ENCODE measurements at regions not wholly inside any gene's neighbourhood (a gene's known extent, or its start where the extent isn't known, plus 50 kb on each side); places are given as distances from the start of the nearest gene placed in this dataset.
"Not testable (repeated sequence)": the region's sequence is repeated elsewhere in the genome, so short reads cannot be mapped to it uniquely, and the experiment has no call there.

DNA sequence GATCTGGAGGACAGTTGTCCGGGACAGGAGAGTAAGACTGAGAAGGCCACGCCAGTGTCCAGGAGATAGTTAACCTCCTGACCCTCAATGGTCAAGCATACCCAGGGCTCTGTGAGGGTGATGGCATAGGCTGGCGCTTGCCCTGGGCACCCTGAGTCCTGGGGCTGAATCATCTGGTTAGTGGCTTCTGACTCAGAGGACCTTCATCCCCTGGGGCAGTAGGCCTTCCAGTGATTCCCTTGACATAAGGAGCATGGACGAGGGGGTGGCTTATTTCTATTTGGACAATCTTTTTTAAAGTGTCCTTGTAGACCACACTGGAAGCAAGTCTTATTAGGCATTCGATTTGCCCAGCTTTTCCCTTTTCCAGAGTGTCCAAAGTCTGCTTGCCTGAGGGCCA is 108.4 kb upstream of the SHISA3 start:
- DNase-seq: not testable (repeated sequence)

DNA sequence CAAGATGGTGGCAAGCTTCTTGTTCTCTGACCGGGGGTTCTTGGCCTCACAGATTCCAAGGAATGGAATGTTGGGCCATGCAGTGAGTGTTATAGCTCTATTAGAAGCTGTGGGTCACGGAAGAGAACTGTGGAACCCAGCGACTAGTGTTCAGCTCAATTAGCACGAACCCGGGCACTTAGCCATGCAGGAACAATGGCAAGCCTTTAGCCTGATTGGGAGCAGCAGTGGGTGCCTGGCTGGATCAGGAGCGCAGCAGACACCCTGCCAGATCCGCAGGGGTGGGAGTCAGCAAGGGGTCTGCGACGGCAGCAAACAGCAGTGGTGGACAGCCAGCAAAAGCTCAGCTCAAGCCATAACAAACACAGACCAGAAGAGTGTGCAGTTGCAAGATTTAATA is 105.1 kb upstream of the SHISA3 start:
- DNase-seq: not testable (repeated sequence)

DNA sequence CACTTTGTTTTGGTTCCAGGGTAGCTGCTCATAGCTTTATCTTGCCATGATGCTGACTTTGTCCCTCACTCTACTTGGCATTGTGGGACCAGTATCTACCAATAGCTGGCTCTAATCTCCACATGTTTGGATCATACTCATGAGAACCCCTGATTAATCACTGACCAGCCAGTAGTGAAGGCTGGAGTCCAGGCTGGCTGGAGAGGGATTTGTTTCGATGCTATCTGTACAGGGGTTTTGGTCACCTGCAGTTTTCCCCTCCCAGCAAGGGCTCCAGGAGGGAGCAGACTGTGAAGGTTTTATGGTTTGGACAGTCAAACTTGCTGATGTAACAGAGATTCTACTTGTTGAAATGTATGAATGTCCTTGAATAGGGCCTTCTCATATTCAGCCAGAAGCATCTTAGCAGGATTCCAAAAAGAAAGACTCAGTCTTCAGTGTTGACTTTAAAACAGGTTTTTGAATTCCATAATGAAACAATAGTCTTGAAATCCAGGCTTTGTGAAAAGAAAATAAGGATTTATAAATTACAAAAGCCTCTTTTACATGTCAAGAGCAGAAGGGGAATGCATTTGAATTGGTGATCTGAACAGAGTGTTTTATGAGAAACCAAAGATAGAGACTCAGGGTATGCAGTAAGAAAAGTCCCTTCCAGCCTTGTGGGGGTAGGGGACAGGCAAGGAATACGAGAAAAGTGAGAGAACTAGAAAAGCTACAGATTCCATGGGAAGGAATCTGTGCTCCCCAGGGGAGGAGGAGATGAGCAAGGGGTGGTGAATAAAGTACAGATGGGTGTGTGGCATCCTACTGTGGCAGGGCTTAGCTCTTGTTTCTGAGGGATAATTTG is 103.1 kb upstream of the SHISA3 start:
- no peak for DNase-seq

DNA sequence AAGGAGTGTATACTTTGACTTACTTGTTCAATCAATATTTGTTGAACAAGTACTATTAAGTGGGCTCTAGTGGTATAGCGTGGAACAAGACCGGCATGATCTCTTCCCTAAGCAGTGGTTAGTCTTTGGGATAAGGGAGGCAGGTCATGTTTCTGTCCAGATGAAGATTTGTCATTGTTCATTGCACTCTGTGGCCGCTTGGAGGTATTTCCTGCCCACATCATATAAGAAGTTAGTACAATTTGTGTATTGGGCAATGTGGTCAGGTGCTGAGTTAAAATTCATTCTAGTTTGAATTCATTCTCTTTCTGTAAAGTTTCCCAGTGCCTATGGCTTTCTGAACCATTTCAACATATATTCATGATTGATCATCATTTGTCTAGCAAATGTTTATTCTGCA is 101.1 kb upstream of the SHISA3 start:
- no peak for DNase-seq

DNA sequence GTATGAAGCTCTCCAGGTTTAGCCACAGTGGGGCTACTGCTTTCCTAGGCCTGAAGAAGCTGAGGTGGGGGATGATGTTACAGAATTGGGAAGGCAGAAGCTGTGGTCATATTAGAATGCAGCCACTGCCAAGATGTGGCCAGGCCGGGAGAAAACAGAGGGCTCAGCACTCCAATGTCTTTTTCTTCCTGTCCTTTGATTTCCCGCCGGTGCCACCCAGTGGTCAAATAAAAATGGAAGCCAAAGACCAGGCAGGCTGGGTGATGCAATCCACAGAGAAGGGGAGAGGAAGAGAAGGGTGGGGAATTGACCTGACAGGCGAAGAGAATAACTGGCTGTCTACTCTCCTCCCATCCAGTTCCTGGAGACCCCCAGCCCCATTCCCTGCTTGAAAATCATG is 94.9 kb upstream of the SHISA3 start:
- DNase-seq: peak; percentile 4

DNA sequence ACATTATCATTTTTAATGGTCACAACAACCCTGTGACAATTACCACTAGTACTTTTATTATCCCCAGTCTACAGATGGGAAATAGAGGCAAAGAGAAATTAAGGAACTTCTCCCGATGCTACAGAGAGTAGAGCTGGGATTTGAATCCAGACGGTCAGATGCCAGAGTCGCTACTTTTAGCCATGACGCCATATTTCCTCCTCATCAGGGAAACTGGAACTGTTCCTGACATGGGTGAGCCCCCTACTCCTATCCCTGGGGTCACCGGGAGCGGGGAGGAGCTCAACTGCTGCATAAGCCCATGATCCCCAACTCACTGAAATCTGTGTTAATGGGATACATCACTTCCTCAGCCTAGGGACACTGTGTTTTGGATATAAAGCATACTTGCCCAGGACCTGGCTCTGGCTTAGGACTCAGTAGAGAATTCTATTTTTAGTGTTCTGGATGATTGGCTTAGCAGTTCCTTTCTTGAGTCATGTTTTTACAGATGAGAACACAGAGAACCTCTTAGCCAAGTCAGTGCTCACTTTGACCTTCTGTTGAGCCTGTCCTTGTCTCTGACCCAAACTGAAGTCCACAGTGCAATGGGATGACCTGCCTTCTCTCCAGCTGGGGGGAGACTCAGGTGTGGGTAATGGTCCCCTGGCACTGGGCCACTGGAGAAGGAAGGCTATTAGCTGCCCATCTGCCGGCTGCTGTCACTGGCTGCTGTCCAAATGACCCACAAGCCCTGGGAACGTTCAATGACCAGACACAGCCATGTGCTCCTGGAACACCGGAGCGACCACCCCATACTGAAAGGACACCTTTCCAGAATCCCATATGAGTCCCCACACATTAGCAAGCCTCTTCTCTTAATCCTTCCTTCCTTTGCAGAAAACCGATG is 90.8 kb upstream of the SHISA3 start:
- DNase-seq: no peak

DNA sequence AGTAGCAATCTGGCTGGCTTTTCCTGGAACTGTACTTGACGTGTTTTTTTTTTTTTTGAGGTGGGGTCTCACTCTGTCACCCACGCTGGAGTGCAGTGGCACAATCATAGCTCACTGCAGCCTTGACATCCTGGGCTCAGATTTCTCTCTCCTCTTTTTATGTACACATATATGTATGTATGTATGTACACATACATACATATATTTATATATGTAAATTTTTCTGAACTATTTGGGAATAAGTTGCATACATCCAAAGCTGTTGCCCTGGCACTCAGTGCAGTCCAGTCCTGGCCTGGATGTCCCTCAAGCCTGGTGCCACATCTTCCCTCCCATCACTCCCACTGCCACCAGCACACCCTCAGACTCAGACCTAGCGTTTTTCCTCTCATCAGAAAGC is 89.0 kb upstream of the SHISA3 start:
- no peak for DNase-seq

DNA sequence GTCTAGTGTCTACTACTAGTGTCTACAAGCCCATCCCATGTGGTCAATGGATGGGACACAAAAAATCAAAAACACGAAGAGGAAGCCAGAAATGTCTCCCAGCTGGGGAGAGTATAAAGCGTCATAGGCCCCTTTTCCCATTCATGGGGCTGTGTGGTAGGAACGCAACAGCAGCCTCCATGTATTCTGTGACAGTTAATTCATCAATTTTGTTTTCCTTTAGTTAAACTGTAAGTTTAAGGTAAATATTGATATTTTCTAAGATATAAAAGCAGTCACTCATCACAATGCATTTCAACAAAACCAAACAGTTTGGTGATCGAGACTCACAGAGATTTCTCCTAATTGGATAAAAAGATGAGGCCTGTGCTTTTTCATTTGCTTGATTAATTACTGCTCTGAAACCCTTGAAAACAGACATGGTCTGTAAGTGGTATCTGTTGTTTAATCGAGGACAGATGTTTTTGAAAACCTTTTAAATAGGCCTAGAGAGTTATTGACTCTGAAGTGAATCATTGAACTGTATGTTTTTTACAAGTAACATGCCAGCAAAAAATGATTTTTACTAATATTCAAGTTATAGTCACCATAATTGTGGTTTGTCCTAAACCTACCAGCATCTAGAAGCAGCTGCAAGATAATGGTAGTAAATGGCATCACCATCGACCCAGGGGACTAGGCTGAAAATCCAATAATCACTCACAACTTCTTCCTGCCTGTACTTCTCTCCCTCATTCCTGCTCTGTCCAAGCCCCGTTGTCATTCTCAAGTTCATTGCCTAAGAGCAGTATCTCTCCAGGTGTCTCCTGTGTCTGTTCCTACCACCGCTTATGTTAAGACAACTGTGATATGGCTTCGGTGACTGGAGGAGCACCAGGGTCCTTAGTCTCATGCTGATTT is 87.7 kb upstream of the SHISA3 start:
- no peak for DNase-seq

DNA sequence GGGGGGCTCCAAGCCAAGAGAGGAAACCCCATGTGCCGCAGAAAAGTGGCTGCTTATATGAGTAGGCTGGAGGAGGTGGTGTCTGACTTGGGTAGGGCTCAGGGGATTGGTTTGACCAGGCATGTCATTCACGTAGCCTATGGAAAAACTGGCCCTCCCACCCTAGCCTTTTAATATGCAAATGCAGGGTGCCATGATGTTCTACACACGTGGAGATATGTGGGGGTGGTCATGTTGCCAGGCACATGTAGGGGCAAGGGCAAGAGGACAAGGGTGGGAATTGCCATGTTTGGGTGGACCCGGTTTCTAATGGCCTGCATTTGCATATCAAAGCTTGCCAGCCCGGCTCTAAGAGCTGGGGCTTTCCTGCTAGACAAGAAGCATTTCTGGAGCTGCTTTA is 86.9 kb upstream of the SHISA3 start:
- DNase-seq: no peak

DNA sequence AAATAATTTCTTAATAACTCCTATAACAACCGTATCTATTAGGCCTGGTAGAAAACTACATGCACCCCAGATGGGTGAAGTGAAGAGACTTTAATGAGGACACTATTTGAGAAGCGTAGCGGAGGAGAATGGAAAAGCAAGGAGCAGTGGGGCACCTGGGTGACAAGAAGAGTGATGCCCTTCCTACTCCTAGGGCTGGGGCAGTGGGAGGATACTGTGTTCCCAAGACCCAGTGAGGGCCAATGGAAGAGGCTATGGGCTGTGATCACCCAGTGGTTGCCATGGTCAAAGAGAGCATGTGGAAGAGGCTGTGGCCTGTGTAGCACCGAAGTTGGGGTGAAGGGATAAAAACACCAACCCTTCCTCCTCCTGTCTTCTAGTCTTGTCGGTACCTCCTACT is 86.5 kb upstream of the SHISA3 start:
- DNase-seq: no peak

DNA sequence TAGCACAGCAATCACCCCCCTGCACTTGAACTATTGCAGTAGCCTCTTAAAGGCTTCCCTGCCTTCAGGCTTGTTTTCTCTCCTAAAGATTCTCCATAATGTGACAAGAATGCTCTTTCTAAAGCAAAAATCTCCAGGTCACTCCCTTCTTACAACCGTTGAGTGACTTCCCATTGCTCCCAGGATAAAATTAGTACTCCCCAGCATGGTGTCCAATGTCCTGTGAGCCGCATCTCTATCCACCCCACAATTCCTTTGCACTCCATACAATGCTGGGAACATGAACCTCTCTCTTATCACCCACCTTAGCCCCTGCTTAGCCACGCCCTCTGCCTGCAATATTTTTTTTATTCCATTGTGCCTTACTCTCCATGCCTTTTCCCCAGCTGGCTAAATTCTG is 85.7 kb upstream of the SHISA3 start:
- DNase-seq: no peak

DNA sequence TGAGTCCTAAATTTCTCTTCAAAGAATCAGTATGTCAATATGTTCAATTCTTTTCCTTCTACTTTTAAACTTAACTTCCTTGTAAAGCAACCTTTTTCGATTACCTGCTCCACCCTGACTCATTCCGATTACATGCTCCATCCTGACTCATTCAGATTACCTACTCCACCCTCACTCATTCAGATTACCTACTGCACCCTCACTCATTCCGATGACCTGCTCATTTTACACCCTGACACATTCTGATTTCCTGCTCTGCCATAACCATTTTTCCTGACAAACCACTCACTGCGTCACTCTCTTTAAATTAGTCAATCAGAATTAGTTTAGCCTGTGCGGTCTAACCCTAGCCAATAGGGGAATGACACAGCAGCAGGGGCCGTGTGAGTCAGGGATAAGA is 83.9 kb upstream of the SHISA3 start:
- not testable (repeated sequence) for DNase-seq

DNA sequence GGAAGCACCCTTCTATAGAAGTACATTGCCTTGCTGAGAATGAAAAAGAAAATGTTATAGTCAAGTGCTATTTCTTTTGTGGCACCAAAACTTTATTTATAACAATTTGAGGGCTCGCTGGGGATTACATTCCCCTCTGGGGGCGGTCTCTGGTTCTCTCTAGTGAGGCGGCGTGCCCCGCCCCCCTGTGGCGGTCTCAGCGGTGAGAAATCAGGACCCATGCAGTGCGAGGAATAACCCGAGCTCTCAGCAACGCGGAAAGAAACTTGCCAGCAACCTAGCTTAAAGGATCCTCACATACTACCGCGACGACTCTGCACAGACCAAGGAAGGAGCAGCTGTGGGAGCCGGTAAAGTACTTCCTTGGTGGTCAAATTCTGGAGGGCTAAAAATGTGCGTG is 83.4 kb upstream of the SHISA3 start:
- DNase-seq: no peak

DNA sequence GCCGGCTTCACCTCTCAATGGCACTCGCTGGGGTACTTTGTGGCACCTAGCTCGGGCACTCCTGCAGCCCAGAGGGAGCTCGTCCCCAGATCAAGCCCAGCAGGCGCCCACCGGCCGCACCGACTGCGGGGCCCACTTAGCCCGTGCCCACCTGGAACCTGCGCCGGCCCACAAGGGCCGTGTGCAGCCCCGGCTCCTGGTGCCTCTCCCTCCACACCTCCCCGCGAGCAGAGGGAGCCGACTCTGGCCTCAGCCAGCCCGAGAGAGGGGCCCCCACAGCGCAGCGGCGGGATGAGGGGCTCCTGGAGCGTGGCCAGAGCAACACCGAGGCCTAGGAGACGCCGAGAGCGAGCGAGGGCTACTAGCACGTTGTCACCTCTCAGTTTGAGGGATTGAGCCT is 82.1 kb upstream of the SHISA3 start:
- DNase-seq: no peak

DNA sequence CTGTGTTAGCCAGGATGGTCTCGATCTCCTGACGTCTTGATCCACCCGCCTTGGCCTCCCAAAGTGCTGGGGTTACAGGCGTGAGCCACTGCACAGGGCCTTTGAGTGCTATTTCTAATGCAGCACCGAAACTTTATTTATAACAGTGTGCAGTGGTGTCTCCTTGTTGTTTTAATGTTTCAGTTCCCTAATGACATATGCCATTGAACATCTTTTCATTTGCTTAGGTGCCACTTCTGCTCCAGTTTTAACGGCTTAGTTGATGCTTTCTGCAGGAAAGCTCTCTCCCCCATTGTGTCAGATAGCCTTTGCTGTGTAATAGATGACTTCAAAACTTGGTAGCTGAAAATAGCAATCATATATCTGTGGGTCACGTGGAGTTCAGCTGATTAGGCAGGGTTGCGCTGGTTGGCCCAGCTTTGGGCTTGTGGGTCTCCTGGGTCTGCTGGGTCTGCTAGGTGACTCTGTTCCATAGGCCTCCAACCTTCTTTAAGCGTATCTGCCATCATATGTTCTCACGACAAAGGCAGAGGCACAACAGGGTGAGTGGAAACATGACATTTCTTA is 76.4 kb upstream of the SHISA3 start:
- DNase-seq: no peak

DNA sequence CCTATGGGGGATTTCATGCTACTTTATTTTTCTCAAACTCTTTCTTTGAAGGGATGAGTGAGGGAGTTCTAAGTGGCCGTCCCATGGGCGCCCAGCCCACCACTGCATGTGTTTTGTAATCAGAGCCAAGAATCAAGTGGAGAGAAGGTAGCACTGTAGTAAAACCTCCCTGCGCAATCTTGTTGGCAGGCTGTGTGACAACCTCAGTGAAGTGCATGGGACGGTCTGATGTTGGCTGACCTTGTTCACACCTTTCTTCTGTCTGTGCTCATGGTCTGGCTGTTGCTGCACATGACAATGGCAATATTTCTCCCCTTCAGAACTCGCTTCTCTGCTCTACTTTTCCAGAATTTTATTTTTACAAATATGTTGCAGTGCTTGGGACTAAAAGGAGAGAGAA is 71.2 kb upstream of the SHISA3 start:
- DNase-seq: no peak

DNA sequence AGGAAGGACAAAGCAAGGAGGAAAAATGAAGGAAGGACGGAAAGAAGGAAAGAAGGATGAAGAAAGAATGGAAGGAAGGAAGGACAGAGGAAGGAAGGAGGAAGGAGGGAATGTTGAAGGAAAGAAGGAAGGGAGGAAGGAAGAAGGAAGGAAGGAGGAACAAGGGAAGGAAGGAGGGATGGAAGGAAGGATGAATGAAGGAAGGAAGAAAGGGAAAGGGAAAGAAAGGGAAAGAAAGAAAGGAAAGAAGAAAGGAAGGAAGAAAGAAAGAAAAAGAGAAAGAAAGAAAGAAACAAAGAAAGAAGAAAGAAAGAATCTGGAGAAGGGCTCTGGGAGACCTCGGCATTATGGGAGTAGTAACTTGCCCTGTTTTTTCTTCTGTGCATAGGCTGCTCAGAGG is 70.8 kb upstream of the SHISA3 start:
- no peak for DNase-seq

DNA sequence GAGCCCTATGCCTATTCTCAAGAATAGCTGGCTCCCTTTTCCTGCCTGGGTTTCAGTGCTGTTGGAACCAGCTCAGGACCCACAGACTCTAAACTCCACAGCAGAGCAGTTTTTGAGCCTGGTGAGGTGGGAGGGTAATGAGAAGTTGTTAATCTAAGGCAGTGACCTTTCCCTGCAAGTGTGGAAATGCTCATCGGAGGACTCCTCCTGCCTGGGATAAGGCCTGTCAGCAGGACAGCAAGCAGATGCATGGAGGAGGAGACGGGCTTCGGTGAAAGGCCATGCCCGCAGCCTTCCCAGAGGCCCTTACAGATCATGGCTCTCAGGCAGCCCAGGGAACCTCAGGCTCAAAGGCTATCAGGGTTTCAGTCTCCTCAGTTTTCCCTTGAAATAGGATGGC is 70.0 kb upstream of the SHISA3 start:
- no peak for DNase-seq

DNA sequence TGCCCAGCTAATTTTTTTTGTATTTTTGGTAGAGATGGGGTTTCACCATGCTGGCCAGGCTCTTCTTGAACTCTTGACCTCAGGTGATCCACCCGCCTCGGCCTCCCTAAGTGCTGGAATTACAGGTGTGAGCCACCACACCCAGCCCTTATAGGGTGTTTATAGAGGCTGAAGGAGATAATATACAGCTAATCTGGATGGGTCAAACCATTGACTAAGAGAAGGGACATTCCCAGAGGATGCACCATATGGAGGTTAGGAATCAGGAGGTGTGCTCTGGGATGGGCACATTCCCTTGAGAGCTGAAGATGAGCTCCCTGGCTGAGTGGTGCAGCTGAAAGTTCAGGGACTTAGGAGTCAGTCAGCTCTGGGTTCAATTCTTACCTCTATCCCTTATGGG is 68.3 kb upstream of the SHISA3 start:
- no peak for DNase-seq

DNA sequence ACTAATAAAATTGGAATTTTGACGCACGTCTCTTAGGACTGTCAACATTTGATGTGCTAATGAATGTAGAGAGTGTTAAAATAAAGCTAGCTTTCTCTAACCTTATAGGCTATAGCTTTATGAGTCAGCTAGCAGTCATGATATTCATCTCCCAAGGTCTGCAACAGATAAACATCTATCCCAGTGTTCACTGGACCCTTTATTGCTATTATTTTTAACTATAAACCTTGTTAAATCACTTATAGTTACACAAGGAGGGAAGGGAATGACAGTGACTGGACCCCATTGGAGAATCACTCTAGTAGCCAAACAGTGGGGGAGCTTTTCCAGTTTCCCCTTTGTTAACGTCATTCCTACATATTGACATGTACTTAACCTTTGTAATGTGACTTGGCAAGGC is 67.9 kb upstream of the SHISA3 start:
- DNase-seq: no peak

DNA sequence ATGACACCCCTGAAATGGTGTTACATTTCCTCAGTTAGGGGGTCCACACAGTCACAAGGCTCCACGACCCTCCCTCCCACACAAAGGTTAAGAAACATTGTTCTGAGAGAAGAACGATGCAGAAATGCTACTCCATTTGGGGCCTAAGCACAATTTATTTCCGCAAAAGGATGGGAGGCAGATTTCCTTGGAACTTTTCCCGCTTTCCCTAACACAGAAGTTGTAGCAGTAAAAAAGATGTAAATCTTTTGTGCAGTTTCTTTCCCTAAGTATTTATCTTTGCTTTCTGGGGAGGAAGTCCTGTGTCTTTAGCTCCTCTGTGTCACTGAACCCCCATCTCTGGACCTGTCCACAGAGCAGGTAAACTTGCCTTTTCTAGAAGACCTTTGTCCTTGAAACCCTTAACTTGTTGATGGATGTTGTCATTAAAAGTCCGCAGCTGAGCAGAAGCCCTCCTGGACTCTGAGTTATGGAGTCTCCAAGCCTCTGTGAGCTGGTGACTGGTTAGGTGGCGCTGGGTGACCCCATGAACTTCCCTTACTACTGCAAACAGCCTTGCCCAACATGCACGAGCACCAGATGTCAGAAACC is 67.2 kb upstream of the SHISA3 start:
- no peak for DNase-seq

DNA sequence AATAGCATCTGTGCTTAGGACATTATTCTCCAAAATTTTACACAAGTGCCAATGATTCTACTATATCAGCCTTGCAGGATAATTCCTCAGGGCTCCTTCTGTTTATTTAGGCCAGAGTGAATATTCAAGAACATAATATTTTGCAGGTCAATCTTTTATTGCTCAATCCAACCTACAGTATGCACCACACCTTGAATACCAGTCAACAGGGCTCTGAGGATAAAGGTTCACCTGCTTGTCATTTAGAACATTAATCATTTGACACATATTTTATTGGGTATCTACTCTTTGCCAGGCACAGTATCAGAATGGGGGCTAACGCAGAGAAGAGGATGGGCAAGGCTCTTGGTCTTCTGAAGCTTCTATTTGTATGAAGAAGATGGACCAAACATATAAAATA is 66.2 kb upstream of the SHISA3 start:
- DNase-seq: no peak

Data from NCI-H345 (cell line).